K562 (cell line): ENCODE measurements at regions not wholly inside any gene's neighbourhood (a gene's known extent, or its start where the extent isn't known, plus 50 kb on each side); places are given as distances from the start of the nearest gene placed in this dataset.
A peak's percentile ranks its signal among the peaks of the same experiment; 100 is the strongest.

Source experiments
- ATAC-seq: fragments of 200-7000 bp; cut with Tn5 transposase; 3 replicates; pipeline ENCODE4 v1.9.1; 2020; ENCODE audit warnings: moderate library complexity
- BruUV-seq: library from RNA; stranded (reverse); fragments of 400-500 nt; replicated peaks from 2 replicates; lab custom pipeline; 2021; lab: Mats Ljungman, UMichigan
- CTCF ChIA-PET: fragments of 300-600 bp; formaldehyde crosslinking; extraction: SDS; loops from one replicate; lab custom pipeline; 2021; ENCODE audit warnings: low intra/inter-chr PET ratio; lab: Yijun Ruan, JAX
- POLR2A ChIA-PET: fragments of 300-600, 350-650 bp; sonication (Branson Sonifier 250); formaldehyde crosslinking; extraction: SDS; loops from one replicate; lab custom pipeline; 2021; ENCODE audit warnings: antibody characterized with exemption, inconsistent platforms; lab: Yijun Ruan, JAX
- DNase-seq, 4 experiments: peaks; one replicate each; pipeline versions ENCODE4 v3.0.0 to v3.0.0-alpha.2; 2011 to 2018; ENCODE audit warnings: low spot score in 3 of 4, mixed read lengths in 3 of 4; ENCODE audit errors: extremely low read depth in 1 of 4
- FAIRE-seq: peaks from 2 replicates; lab custom pipeline; 2011; peaks lifted over from hg19 to GRCh38; lab: Jason Lieb, UNC
- H2AFZ ChIP-seq: 2 replicates; pipeline ENCODE4 v1.6.0; 2011; ENCODE audit warnings: low read depth, low read length, control low read depth, inconsistent platforms
- H3K27ac ChIP-seq: fragments of 200-600 bp; 3 replicates; pipeline ENCODE4 v1.8.0; 2011; ENCODE audit warnings: low read depth, mild to moderate bottlenecking, control low read depth, inconsistent platforms, low read length, moderate library complexity, mixed read lengths; ENCODE audit errors: extremely low read depth
- H3K27me3 ChIP-seq, 2 experiments: fragments of 300-600 bp in 1 of 2; 2 replicates in 1 of 2; 3 replicates in 1 of 2; pipeline versions ENCODE4 v1.6.0 to v1.8.0; 2011; ENCODE audit warnings: inconsistent platforms in 2 of 2, low read length in 2 of 2, mild to moderate bottlenecking in 1 of 2, mixed read lengths in 1 of 2, moderate library complexity in 1 of 2; ENCODE audit not compliant: control insufficient read depth in 2 of 2, insufficient read depth in 2 of 2
- H3K36me3 ChIP-seq: fragments of 300-600 bp; 3 replicates; pipeline ENCODE4 v1.8.0; 2011; ENCODE audit warnings: mild to moderate bottlenecking, low read length, inconsistent platforms; ENCODE audit not compliant: control insufficient read depth, insufficient read depth
- H3K4me1 ChIP-seq, 2 experiments: fragments of 200-600 bp in 1 of 2; replicated peaks in 1 of 2; 2 replicates in 1 of 2; 3 replicates in 1 of 2; pipeline versions ENCODE4 v1.5.1 to v1.8.0; 2011; ENCODE audit warnings: inconsistent platforms in 2 of 2, low read length in 2 of 2, mild to moderate bottlenecking in 1 of 2, mixed read lengths in 1 of 2, moderate library complexity in 1 of 2; ENCODE audit not compliant: control insufficient read depth in 2 of 2, insufficient read depth in 2 of 2
- H3K4me2 ChIP-seq: 2 replicates; pipeline ENCODE4 v1.6.1; 2011; ENCODE audit warnings: low read length, control low read depth, inconsistent platforms, mixed read lengths; ENCODE audit not compliant: insufficient read depth
- H3K4me3 ChIP-seq: fragments of 200-600 bp; sonication (generic), shearing (Covaris generic); 2 replicates; pipeline ENCODE4 v1.5.1; 2016; ENCODE audit warnings: control low read depth, inconsistent platforms
- H3K79me2 ChIP-seq: fragments of 200-600 bp; 3 replicates; pipeline ENCODE4 v1.8.0; 2011; ENCODE audit warnings: low read length, inconsistent platforms; ENCODE audit not compliant: control insufficient read depth, insufficient read depth
- H3K9ac ChIP-seq, 2 experiments: 2 replicates each; pipeline versions ENCODE4 v1.6.0 to v1.6.1; 2011; ENCODE audit warnings: low read depth in 2 of 2, low read length in 2 of 2, control low read depth in 1 of 2, inconsistent platforms in 1 of 2, mild to moderate bottlenecking in 1 of 2, mixed read lengths in 1 of 2; ENCODE audit not compliant: insufficient read depth in 1 of 2
- H3K9me1 ChIP-seq: one replicate; pipeline ENCODE4 v1.6.0; 2011; ENCODE audit warnings: inconsistent platforms, mild to moderate bottlenecking, low read length, moderate library complexity; ENCODE audit not compliant: control insufficient read depth, insufficient read depth
- H3K9me3 ChIP-seq: replicated peaks from 2 replicates; pipeline ENCODE4 v1.5.1; 2011; ENCODE audit warnings: low read depth, low read length, inconsistent platforms; ENCODE audit not compliant: control insufficient read depth, insufficient read depth
- H4K20me1 ChIP-seq: replicated peaks from 2 replicates; pipeline ENCODE4 v1.6.1; 2011; ENCODE audit warnings: low read length, inconsistent platforms, mixed read lengths; ENCODE audit not compliant: control insufficient read depth, insufficient read depth
- CBX3 ChIP-seq, 2 experiments: IDR thresholded peaks; 1 replicate in 1 of 2; 2 replicates in 1 of 2; pipeline ENCODE4 v1.6.1; 2012; ENCODE audit warnings: inconsistent platforms in 2 of 2, low read length in 2 of 2, borderline replicate concordance in 1 of 2, control low read depth in 1 of 2
- COPS2 ChIP-seq: fragments of 450-650 bp; conservative IDR thresholded peaks from 2 replicates; pipeline ENCODE4 v1.6.1; 2016; ENCODE audit warnings: mild to moderate bottlenecking, moderate library complexity
- EHMT2 ChIP-seq: fragments of 450-650 bp; IDR thresholded peaks from 2 replicates; pipeline ENCODE4 v1.6.1; 2018; ENCODE audit warnings: antibody characterized with exemption
- MAFF ChIP-seq: IDR thresholded peaks from 2 replicates; pipeline ENCODE4 v1.6.1; 2012; ENCODE audit warnings: low read length, improper control_type of control experiment
- MED1 ChIP-seq: sonication (generic); formaldehyde crosslinking; IDR thresholded peaks from 2 replicates; pipeline ENCODE4 v1.8.1; 2023; ENCODE audit warnings: missing genetic modification reagents, borderline replicate concordance
- NR2C2 ChIP-seq, 2 experiments: fragments of 200-800 bp in 1 of 2; sonication (Bioruptor generic) in 1 of 2; sonication (generic) in 1 of 2; formaldehyde crosslinking in 1 of 2; IDR thresholded peaks; 2 replicates each; pipeline versions ENCODE4 v1.6.1 to v1.8.0; 2016 to 2022; ENCODE audit warnings: mild to moderate bottlenecking in 1 of 2, missing compliant biosample characterization in 1 of 2, missing genetic modification characterization in 1 of 2, missing genetic modification reagents in 1 of 2
- OTX1 ChIP-seq: fragments of 450-650 bp; formaldehyde crosslinking; IDR thresholded peaks from 2 replicates; pipeline ENCODE4 v1.4.0; 2022; ENCODE audit warnings: mild to moderate bottlenecking
- RHOXF2B ChIP-seq: fragments of 250-450 bp; sonication (Bioruptor Pico); conservative IDR thresholded peaks from 2 replicates; pipeline ENCODE4 v1.5.1; 2021
- SP2 ChIP-seq: IDR thresholded peaks from 2 replicates; pipeline ENCODE4 v1.6.1; 2011; ENCODE audit warnings: mild to moderate bottlenecking, low read depth, low read length, moderate library complexity; ENCODE audit not compliant: poor library complexity, severe bottlenecking; ENCODE audit errors: extremely low read depth
- TCFL5 ChIP-seq: fragments of 250-450 bp; sonication (Bioruptor Pico); conservative IDR thresholded peaks from 2 replicates; pipeline ENCODE4 v1.6.1; 2021; ENCODE audit warnings: mild to moderate bottlenecking, moderate library complexity, matching md5 sums
- TEAD4 ChIP-seq, 2 experiments: sonication (generic) in 1 of 2; formaldehyde crosslinking in 1 of 2; IDR thresholded peaks; 2 replicates each; pipeline versions ENCODE4 v1.6.1 to v1.8.0; 2012 to 2022; ENCODE audit warnings: borderline replicate concordance in 1 of 2, inconsistent platforms in 1 of 2, low read length in 1 of 2, mild to moderate bottlenecking in 1 of 2, missing genetic modification reagents in 1 of 2
- TRIM24 ChIP-seq, 2 experiments: fragments of 450-650 bp; IDR thresholded peaks; 2 replicates each; pipeline ENCODE4 v1.6.1; 2016
- ZBTB5 ChIP-seq: fragments of 450-650 bp; IDR thresholded peaks from 2 replicates; pipeline ENCODE4 v1.6.1; 2017; ENCODE audit warnings: antibody characterized with exemption
- ZC3H4 ChIP-seq: sonication (generic); formaldehyde crosslinking; IDR thresholded peaks from 2 replicates; pipeline ENCODE4 v1.9.0; 2021; ENCODE audit warnings: missing genetic modification reagents, borderline replicate concordance
- ZNF175 ChIP-seq: fragments of 200-800 bp; sonication (Bioruptor generic); IDR thresholded peaks from 2 replicates; pipeline ENCODE4 v1.6.1; 2016; ENCODE audit warnings: low read depth, mild to moderate bottlenecking, missing genetic modification characterization, missing compliant biosample characterization
- ZNF780A ChIP-seq: fragments of 250-450 bp; sonication (Bioruptor Pico); IDR thresholded peaks from 2 replicates; pipeline ENCODE4 v1.5.0; 2021; ENCODE audit warnings: mild to moderate bottlenecking
- WGBS: fragments of 100-300 bp; shearing (Covaris generic); methylation state at CpG from one replicate; pipeline ENCODE4 v1.1.6; 2016; ENCODE audit warnings: low coverage, mixed read lengths; ENCODE audit not compliant: insufficient coverage; ENCODE audit errors: missing lambda C conversion rate; 5-methylcytosine and 5-hydroxymethylcytosine counted together
- in situ Hi-C: fragments of 300-500 bp; cut with MboI; formaldehyde crosslinking; loops from 4 replicates; pipeline ENCODE4 v1.15.0; 2018; ENCODE audit warnings: inconsistent platforms, mixed read lengths
- intact Hi-C: fragments of 100-400 bp; cut with micrococcal nuclease; formaldehyde crosslinking; loops from 2 replicates; pipeline ENCODE4 v1.14.2; 2022
- TF ChIP-seq, protein P1 (sequence below): fragments of 200-800 bp; sonication (Bioruptor generic); IDR thresholded peaks from 2 replicates; pipeline ENCODE4 v1.6.1; 2017; ENCODE audit warnings: missing genetic modification characterization, missing compliant biosample characterization

GRCh38 chr7:84824057-84824651 lies 362.7 kb downstream of the SEMA3D start:
- BruUV-seq: no TSS peak
- TF ChIP-seq MAFF (0 out of 2 replicates have a peak, but pooled peaks have one; percentile 18), ZBTB5 (no peak), EHMT2 (no peak), ZNF780A (CRISPR knock-in tag) (no peak), ZNF175 (CRISPR knock-in tag) (no peak), OTX1 (CRISPR knock-in tag) (no peak), TEAD4 (IDR thresholded peaks at IDR 0.05; ENCODE audit: low read length) (no peak), TEAD4 (CRISPR knock-in tag; IDR thresholded peaks at IDR 0.05; ENCODE audit: borderline replicate concordance) (no peak), ZC3H4 (no peak), COPS2 (no peak), MED1 (CRISPR knock-in tag) (no peak), SP2 (no peak), NR2C2 (CRISPR knock-in tag; IDR thresholded peaks at IDR 0.05) (no peak), NR2C2 (tag; IDR thresholded peaks at IDR 0.05) (peak; percentile 90), RHOXF2B (CRISPR knock-in tag) (no peak), CBX3 (IDR thresholded peaks at IDR 0.05; ENCODE audit: borderline replicate concordance in 1 of 2, low read length in 2 of 2) (no peak), TRIM24 (IDR thresholded peaks at IDR 0.05) (0 out of 4 replicates have a peak, but pooled peaks of 1 of the 2 experiments have one; percentile 34), TCFL5 (CRISPR knock-in tag) (no peak)
- TF ChIP-seq, protein P1, sequence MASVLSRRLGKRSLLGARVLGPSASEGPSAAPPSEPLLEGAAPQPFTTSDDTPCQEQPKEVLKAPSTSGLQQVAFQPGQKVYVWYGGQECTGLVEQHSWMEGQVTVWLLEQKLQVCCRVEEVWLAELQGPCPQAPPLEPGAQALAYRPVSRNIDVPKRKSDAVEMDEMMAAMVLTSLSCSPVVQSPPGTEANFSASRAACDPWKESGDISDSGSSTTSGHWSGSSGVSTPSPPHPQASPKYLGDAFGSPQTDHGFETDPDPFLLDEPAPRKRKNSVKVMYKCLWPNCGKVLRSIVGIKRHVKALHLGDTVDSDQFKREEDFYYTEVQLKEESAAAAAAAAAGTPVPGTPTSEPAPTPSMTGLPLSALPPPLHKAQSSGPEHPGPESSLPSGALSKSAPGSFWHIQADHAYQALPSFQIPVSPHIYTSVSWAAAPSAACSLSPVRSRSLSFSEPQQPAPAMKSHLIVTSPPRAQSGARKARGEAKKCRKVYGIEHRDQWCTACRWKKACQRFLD (CRISPR knock-in tag): no peak

More at GRCh38 chr7:84824057-84824651, 362.7 kb downstream of the SEMA3D start:
- intact Hi-C loops: loop anchor here (2.0 kb wide), 1 partner anchor 55 kb away; no protein-coding TSS in a partner anchor
- Histone ChIP-seq H3K4me2 (peak overlapping the region; percentile 52), H3K9me1 (no peaks in the 10 kb centered on the region), H4K20me1 (no peaks in the 10 kb centered on the region), H2AFZ (peak overlapping the region; percentile 52), H3K4me1 (peaks cover 12 to 52% of the 10 kb centered on the region in 2 experiments), H3K79me2 (peaks cover 59% of the 10 kb centered on the region), H3K9ac (peak overlapping the region in 1 of 2 experiments; percentile 42; a peak in 3 of 4 replicates), H3K9me3 (no peaks in the 10 kb centered on the region), H3K4me3 (no peak overlapping the region), H3K27ac (peak overlapping the region; percentile 76), H3K36me3 (peaks cover 10% of the 10 kb centered on the region; the same call in 2 of the 3 replicates), H3K27me3 (no peaks in the 10 kb centered on the region)
- 0% methylated on average over 3 of the region's 3 CpGs for WGBS
- CTCF ChIA-PET: no interaction called here
- DNase-seq (peak in 2 of 4 experiments; percentile 72 to 83), FAIRE-seq (peak; percentile 78), ATAC-seq (peak; percentile 68)
- POLR2A ChIA-PET: interaction anchor here (2.0 kb wide), 1 partner anchor 12 kb away, joined by 7 read pairs; no protein-coding TSS in a partner anchor
- in situ Hi-C loops: no loop called here
